Heart right ventricle (tissue), 16 donors: ENCODE measurements at regions not wholly inside any gene's neighbourhood (a gene's known extent, or its start where the extent isn't known, plus 50 kb on each side); places are given as distances from the start of the nearest gene placed in this dataset.

Experiments used
- ATAC-seq, 8 donors: fragments of 200-7000 bp; cut with Tn5 transposase; one replicate each; pipeline ENCODE4 v1.9.1; 2020; ENCODE audit warnings: mild to moderate bottlenecking in 8 of 8, moderate library complexity in 8 of 8, moderate number of reproducible peaks in 1 of 8
- DNase-seq, 2 donors: peaks; one replicate each; pipeline ENCODE4 v3.0.0-alpha.2; 2020
- H3K27ac ChIP-seq, 10 donors: fragments of 200-600 bp; sonication (generic) in 2 of 10; one replicate each; pipeline versions ENCODE4 v1.5.0 to v1.8.0; 2020 to 2022; ENCODE audit warnings: mild to moderate bottlenecking in 3 of 10
- H3K27me3 ChIP-seq, 7 donors: fragments of 200-600 bp; one replicate each; pipeline ENCODE4 v1.8.0; 2021 to 2022; ENCODE audit warnings: mild to moderate bottlenecking in 2 of 7
- H3K36me3 ChIP-seq, 9 donors: fragments of 200-600 bp; sonication (generic) in 1 of 9; one replicate each; pipeline versions ENCODE4 v1.5.0 to v1.8.0; 2020 to 2022; ENCODE audit warnings: mild to moderate bottlenecking in 2 of 9
- H3K4me1 ChIP-seq, 9 donors: fragments of 200-600 bp; sonication (generic) in 1 of 9; one replicate each; pipeline versions ENCODE4 v1.5.0 to v1.8.0; 2020 to 2022; ENCODE audit warnings: mild to moderate bottlenecking in 4 of 9
- H3K4me3 ChIP-seq, 10 donors: fragments of 200-600 bp; sonication (generic) in 2 of 10; one replicate each; pipeline versions ENCODE4 v1.5.0 to v1.8.0; 2020 to 2022; ENCODE audit warnings: mild to moderate bottlenecking in 7 of 10, moderate library complexity in 2 of 10
- H3K9me3 ChIP-seq, 11 donors: fragments of 200-600 bp in 10 of 11; sonication (generic) in 2 of 11; one replicate each; pipeline versions ENCODE4 v1.5.0 to v1.8.0; 2013 to 2022; ENCODE audit warnings: mild to moderate bottlenecking in 2 of 11, control low read depth in 1 of 11, moderate library complexity in 1 of 11
- CTCF ChIP-seq, 9 donors: fragments of 200-600 bp; sonication (generic) in 2 of 9; IDR thresholded peaks; one replicate each; pipeline versions ENCODE4 v1.5.0 to v1.8.0; 2021 to 2022; ENCODE audit warnings: antibody characterized with exemption in 9 of 9, mild to moderate bottlenecking in 5 of 9, moderate library complexity in 1 of 9
- WGBS, 2 donors: extraction: QIAGEN DNeasy Blood & Tissue Kit; methylation state at CpG; one replicate each; pipeline ENCODE4 v1.1.7; 2013; ENCODE audit warnings: inconsistent platforms in 1 of 2; 5-methylcytosine and 5-hydroxymethylcytosine counted together
- intact Hi-C, 10 donors: fragments of 100-400 bp; cut with DNase I; formaldehyde crosslinking; loops; one replicate each; pipeline versions ENCODE4 v1.11.1 to v1.14.2; 2022
- donor health status: Arrhythmogenic right ventricular cardiomyopathy.
- donor health status: ischemic (EF 13 %, LVEDD 7.1; RV severe dilation, severe dysfunction).
- donor health status: healthy with polysubstance abuse.
- donor health status: DM: no; HTN: yes; CAD: no.
- donor health status: DM: no; HTN: no; CAD: no.
- donor health status: ischemic (EF 25% LVEDD 6.9; RV normal size, moderate dysfunction).
- donor health status: ischemic (EF 25% LVEDD 5.7; RV mildly dilated, moderate dysfunction).
- donor health status: healthy.
- donor health status: DM: yes; HTN: yes; CAD: no.
- donor health status: Ischemic cardiomyopathy.
- donor health status: ischemic (EF 35%, LVEDD 5.7; RV mildly dilated, moderate dysfunction).
- donor health status: nonischemic (EF 11% LVEDD 7.7; RV severe dilation, severe dysfunction).
- donor health status: DM: yes; HTN: yes; CAD: no.
- donor health status: PGD.
- donor health status: ischemic (EF 29% LVEDD 5.4; RV normal size, mild dysfunction).
- donor health status: nonischemic (EF 23%, LVEDD 6.1; RV moderate dilation, normal function).

GRCh38 chr1:221439747-221440501 is 302.0 kb downstream of the DUSP10 start:
- Histone ChIP-seq H3K27ac (peak overlapping the region in 4 of 10 donors; percentile 3 to 55 (median 10)), H3K4me3 (no peak overlapping the region), H3K36me3 (no peaks in the 10 kb centered on the region), H3K27me3 (no peaks in the 10 kb centered on the region), H3K4me1 (peaks cover 0 to 33% (median 9%) of the 10 kb centered on the region in 9 donors), H3K9me3 (no peaks in the 10 kb centered on the region)
- no peak for TF ChIP-seq CTCF (IDR thresholded peaks at IDR 0.05)
- 45 to 49% methylated on average over 4 of the region's 4 CpGs for WGBS, 2 donors
- ATAC-seq (peak in 6 of 8 donors; percentile 25 to 62 (median 45)), DNase-seq (peak in 1 of 2 donors; percentile 3)
- intact Hi-C loops: loop anchor here (5.0 to 10.0 kb wide), 9 partner anchors 175 to 633 kb away; partner anchors contain the start of gene HLX (in 2 of the 10)

- peaks cover 0 to 25% (median 9%) of the 10 kb centered on the region in 9 donors for H3K4me1 ChIP-seq
- no peak overlapping the region for H3K4me3 ChIP-seq
- no peaks in the 10 kb centered on the region for H3K27me3 ChIP-seq
- 17 to 34% methylated on average over 5 of the region's 5 CpGs for WGBS, 2 donors
- peak in 1 of 2 donors; percentile 9 for DNase-seq
- peak in 2 of 9 donors; percentile 12 to 20 for TF ChIP-seq CTCF (IDR thresholded peaks at IDR 0.05)
- H3K27ac ChIP-seq: peak overlapping the region in 3 of 10 donors; percentile 3 to 55 (median 8)
- ATAC-seq: peak in 7 of 8 donors; percentile 50 to 82 (median 62)
- no peaks in the 10 kb centered on the region for H3K36me3 ChIP-seq
- intact Hi-C loops: loop anchor here in 1 of 10 donors (5.0 kb wide), 1 partner anchor 568 kb away; no protein-coding TSS in a partner anchor
- no peaks in the 10 kb centered on the region for H3K9me3 ChIP-seq
Observed at GRCh38 chr1:221440658-221441057, 301.2 kb downstream of the DUSP10 start.

GRCh38 chr1:221442056-221442455 is 299.8 kb downstream of the DUSP10 start:
- Histone ChIP-seq H3K4me1 (peaks cover 0 to 22% (median 9%) of the 10 kb centered on the region in 9 donors), H3K27me3 (no peaks in the 10 kb centered on the region), H3K4me3 (no peak overlapping the region), H3K36me3 (no peaks in the 10 kb centered on the region), H3K9me3 (no peaks in the 10 kb centered on the region), H3K27ac (no peak overlapping the region)
- intact Hi-C loops: loop anchor here in 1 of 10 donors (5.0 kb wide), 1 partner anchor 570 kb away; no protein-coding TSS in a partner anchor
- 63 to 80% methylated on average over 3 of the region's 3 CpGs for WGBS, 2 donors
- ATAC-seq: no peak
- TF ChIP-seq CTCF (IDR thresholded peaks at IDR 0.05): no peak
- DNase-seq: no peak

GRCh38 chr1:221444346-221444745 is 297.5 kb downstream of the DUSP10 start:
- WGBS, 2 donors: 54 to 67% methylated on average over 6 of the region's 6 CpGs
- ATAC-seq: no peak

More at GRCh38 chr1:221444346-221444745, 297.5 kb downstream of the DUSP10 start:
- no peak for DNase-seq
- Histone ChIP-seq H3K4me1 (peaks cover 0 to 18% (median 9%) of the 10 kb centered on the region in 9 donors), H3K27me3 (no peaks in the 10 kb centered on the region), H3K36me3 (no peaks in the 10 kb centered on the region), H3K9me3 (no peaks in the 10 kb centered on the region), H3K27ac (no peak overlapping the region), H3K4me3 (no peak overlapping the region)
- intact Hi-C loops: loop anchor here in 1 of 10 donors (5.0 kb wide), 1 partner anchor 572 kb away; no protein-coding TSS in a partner anchor
- TF ChIP-seq CTCF (IDR thresholded peaks at IDR 0.05): no peak
